GM21367 (cell line): ENCODE measurements at regions not wholly inside any gene's neighbourhood (a gene's known extent, or its start where the extent isn't known, plus 50 kb on each side); places are given as distances from the start of the nearest gene placed in this dataset.
A peak's percentile ranks its signal among the peaks of the same experiment; 100 is the strongest.

Experiments
- ATAC-seq: cut with Tn5 transposase; IDR thresholded peaks from one replicate; pipeline ENCODE4 v1.9.1; 2021; ENCODE audit not compliant: unreplicated experiment

- no peak for ATAC-seq
These were observed 117.4 kb downstream of the SUCNR1 start for GRCh38 chr3:151990696-151991376.

- no peak for ATAC-seq
These were observed 119.0 kb downstream of the SUCNR1 start for GRCh38 chr3:151992326-151993041.

- ATAC-seq = no peak
These were observed 121.6 kb downstream of the SUCNR1 start for GRCh38 chr3:151995091-151995490.

- ATAC-seq = no peak
These were observed 125.3 kb downstream of the SUCNR1 start for GRCh38 chr3:151998744-151999143.

GRCh38 chr3:151999936-152000335, 126.5 kb downstream of the SUCNR1 start:
- no peak for ATAC-seq

- ATAC-seq = no peak
These were observed 138.6 kb downstream of the SUCNR1 start for GRCh38 chr3:152011812-152012735.

GRCh38 chr3:152019508-152019907, 146.1 kb downstream of the SUCNR1 start:
- ATAC-seq = no peak

GRCh38 chr3:152021951-152022461, 148.6 kb downstream of the SUCNR1 start:
- ATAC-seq = no peak

GRCh38 chr3:152026033-152026556, 152.7 kb downstream of the SUCNR1 start:
- no peak for ATAC-seq

- no peak for ATAC-seq
These were observed 156.9 kb downstream of the SUCNR1 start for GRCh38 chr3:152030320-152030719.

- no peak for ATAC-seq
These were observed 157.9 kb downstream of the SUCNR1 start for GRCh38 chr3:152031321-152031720.

GRCh38 chr3:152037297-152037696, 163.9 kb downstream of the SUCNR1 start:
- ATAC-seq = no peak

GRCh38 chr3:152037953-152038352, 164.5 kb downstream of the SUCNR1 start:
- no peak for ATAC-seq

GRCh38 chr3:152038490-152038889, 165.0 kb downstream of the SUCNR1 start:
- no peak for ATAC-seq

GRCh38 chr3:152039887-152040286, 166.4 kb downstream of the SUCNR1 start:
- ATAC-seq = peak; percentile 91

- no peak for ATAC-seq
These were observed 166.9 kb downstream of the SUCNR1 start for GRCh38 chr3:152040319-152040718.

GRCh38 chr3:152043620-152044019, 170.2 kb downstream of the SUCNR1 start:
- no peak for ATAC-seq

GRCh38 chr3:152046280-152046679, 172.8 kb downstream of the SUCNR1 start:
- ATAC-seq = no peak

GRCh38 chr3:152047465-152047864, 174.0 kb downstream of the SUCNR1 start:
- no peak for ATAC-seq

GRCh38 chr3:152048831-152049230, 175.4 kb downstream of the SUCNR1 start:
- no peak for ATAC-seq

- ATAC-seq = no peak
These were observed 177.5 kb downstream of the SUCNR1 start for GRCh38 chr3:152050903-152051302.
